ENCODE measurements at regions not wholly inside any gene's neighbourhood (a gene's known extent, or its start where the extent isn't known, plus 50 kb on each side); places are given as distances from the start of the nearest gene placed in this dataset.
A peak's percentile ranks its signal among the peaks of the same experiment; 100 is the strongest.

DNA sequence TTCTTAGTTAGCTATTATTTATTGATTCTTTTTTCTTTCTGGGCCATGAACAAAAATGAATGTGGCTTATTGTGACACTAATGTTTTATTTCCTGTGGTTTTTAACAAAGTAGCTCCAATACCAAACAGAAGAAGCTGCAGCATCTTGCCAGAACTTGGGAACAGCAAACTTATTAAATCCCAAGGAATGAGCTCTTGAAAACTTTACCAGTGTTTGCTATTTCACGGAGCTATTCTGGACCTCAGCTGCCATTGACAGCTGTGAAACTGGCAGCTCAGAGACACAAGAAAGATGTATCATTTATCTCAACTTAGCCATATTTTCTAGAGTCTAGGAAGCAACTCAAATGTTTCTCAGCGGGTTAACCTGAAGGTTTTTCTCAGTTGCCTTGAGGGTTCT, 91.0 kb upstream of the NEUROD1 start:
- no peak for DNase-seq

DNA sequence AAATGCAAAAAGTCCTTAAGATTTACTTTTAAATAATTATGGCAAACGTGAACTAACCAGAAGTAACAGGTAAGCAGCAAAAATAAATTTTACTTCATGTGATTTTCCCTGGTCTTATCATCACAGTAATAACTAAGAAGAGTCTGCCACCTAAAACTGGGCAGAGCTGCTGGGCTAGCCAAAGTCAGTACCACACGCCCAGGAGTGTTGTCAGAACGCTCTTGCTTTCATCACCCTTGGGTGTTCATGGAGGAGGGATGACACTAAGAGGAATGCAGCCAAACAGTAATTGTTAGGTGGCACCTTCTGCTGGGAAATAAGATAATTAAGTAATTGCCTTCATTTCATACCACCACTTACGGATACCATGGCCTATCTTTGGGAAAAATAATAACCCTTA, 92.0 kb upstream of the NEUROD1 start:
- no peak for DNase-seq

DNA sequence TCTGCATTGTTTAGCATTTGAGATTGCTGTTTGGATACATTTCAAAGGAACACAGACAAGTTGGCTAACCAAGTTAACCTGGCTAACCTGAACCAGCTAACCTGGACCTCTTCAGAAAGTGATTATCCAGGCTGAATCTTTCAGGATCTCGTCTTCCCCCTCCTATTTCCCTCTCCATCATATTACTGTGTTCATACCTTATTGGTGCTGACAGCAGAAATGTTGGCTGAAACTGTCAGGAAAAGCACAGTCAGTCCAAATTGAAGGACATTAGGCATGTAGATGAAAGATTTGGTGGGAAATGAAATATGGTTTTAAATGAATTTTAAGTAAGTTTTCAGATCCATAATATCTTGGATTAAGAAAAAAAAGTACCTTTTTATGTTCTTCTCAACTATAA, 92.5 kb upstream of the NEUROD1 start:
- DNase-seq, result no peak

DNA sequence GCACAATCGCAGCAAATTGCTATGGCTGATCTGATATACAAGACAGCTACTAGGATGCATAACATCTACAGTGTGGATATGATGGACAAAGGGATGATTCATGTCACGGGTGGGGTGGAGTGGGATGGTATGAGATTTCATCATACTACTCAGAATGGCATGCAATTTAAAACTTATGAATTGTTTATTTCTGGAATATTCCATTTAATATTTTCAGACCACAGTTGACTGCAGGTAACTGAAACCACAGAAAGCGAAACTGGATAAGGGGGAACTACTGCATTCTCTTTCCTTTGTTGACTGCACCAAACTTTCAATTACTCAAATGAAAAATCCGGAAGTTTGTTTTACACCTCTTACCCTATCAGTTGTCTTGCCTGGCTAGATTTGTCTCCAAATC, 94.4 kb upstream of the NEUROD1 start:
- no peak for DNase-seq

DNA sequence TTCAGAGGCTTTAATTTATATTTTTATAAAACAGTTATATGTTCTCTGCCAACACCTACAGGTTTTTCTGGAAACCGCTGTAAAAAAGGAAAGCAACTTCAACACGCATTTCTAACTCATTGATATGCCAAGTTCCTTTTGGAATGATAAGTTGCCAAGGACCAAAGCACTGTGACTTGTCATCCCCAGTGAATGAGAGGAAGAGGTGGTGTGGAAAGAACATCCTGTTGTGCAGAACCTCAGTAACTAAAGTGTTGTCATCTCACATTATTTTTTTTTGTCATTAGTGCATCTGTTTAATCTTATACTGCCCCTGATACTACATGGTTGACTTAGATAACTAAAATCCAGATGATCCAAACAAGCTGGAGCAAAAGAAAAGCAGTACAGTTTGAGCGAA, 96.0 kb upstream of the NEUROD1 start:
- no peak for DNase-seq

DNA sequence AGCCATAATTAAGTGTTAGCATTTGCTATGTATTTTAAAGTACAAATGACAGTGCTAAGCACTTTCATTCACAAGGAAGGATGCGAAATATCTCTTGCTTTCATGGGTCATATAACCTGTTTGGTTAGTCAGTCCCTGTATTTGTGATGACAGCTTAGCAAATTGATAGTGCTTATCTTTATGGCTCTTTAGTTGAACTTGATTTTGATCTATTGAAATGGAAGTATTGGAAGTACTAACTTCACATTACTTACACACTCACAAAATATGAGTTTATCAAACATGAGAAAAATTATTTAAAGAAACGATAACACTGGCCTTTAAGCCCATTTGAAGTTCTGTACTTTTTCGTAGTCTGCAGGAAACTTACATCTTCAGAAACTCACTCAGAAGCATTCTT, 97.4 kb upstream of the NEUROD1 start:
- no peak for DNase-seq

DNA sequence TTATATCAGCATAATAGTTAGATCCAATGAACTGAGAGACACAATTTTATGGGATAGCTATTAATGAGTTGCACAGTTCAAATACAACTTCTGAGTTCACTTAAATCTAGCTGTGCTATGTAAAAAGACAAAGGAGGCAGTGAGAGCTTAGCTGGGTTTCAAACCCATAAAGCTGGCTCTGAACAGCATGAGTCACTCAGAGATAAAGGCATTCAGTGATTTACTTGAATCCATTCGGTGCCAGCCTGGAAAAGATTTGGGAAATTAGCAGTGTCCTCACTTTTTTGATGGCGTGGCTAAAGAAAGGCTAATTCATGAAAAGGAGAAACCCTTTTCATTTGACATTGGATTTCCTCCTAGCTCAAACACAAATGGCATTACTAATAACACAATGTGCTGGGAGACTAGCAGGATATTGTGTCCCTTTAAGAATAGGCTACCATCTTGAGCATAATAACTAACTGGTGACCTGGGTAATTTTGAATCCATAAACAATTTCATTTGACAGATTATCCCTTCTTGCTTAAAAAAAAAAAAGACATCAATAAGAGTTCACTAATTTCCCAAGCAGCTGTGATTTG, 98.4 kb upstream of the NEUROD1 start:
- DNase-seq, result peak in 2 of 14 donors; percentile 14 to 16

DNA sequence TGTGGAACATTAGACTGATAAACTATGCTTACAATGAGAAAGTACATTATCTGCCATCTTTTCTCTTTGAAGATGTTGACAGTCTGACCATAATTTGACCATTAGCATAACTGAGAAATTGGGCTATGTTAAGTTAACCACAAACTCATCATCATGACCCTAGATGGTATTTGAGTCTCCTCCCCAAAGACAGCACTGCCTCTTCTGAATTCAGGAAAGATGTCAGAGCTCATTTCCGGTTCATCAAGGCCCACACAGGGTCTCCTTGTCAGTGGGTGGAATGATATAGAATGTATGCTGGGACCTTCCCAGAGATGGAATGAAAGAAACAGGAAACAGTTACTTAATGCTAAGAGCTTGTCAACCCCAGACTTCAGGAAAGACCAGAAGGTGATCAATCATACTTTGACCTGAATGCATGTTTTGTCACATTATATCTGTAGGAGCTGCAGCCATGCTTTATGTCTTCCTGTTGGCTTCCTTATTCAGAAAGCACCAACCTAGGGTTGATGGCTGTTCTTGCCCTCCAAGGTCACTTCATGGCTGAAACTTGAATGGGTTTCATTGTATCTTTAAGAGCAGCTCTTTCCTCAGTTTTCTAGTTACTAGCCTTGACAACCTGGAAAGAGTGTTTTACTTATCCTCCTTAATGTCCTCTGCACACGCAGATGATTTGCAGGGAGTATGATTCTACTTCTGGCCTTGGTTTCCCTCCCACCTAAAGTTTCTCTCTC, 99.1 kb upstream of the NEUROD1 start:
- DNase-seq, result no peak

DNA sequence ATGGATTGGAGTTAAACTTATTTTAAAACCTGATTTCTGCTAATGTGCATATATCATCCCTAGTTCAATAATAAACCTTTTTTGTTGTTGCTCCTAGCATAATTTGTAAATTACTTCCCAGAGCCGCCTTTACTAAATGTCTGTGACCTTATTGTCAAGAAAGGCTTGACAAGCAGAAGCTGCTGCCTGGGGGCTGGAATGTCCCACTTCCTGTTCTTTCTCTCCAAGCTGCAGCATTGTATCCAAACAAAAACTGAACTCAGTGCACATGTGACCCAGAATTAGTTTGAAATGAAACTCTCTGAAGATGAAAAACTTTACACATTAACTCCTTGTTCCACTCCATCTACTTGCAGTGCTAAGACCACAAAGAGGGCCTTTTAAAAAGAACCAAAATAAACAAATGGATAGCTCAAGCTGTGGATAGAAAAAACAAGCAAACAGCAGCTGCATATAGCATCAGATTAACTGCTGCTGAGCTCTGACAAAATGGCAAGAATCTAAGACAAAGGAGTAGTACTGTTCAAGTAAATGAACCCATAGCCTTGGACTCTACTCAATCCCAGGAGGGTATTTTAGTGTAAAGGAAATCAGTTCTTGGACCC, 99.8 kb upstream of the NEUROD1 start:
- DNase-seq, result peak in 1 of 14 donors; percentile 10

DNA sequence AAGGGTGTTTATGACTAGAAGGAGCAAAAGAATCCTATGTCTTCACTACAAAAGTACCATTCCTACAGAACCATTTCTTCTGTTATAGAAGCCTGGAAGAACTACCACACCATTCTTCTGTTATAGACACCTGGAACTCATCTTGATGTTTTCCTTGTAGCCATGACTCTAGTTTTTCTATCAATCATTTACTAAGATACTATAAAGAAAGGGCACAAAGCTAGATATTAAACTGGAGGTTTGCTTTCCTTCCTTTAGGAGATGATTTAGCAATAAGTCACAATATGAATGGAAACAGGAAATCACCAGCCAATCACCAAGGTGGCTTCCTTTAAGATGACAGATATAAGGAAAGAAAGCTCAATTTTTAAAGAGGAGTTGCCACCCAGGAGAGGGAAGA, 100.3 kb upstream of the NEUROD1 start:
- no peak for DNase-seq

DNA sequence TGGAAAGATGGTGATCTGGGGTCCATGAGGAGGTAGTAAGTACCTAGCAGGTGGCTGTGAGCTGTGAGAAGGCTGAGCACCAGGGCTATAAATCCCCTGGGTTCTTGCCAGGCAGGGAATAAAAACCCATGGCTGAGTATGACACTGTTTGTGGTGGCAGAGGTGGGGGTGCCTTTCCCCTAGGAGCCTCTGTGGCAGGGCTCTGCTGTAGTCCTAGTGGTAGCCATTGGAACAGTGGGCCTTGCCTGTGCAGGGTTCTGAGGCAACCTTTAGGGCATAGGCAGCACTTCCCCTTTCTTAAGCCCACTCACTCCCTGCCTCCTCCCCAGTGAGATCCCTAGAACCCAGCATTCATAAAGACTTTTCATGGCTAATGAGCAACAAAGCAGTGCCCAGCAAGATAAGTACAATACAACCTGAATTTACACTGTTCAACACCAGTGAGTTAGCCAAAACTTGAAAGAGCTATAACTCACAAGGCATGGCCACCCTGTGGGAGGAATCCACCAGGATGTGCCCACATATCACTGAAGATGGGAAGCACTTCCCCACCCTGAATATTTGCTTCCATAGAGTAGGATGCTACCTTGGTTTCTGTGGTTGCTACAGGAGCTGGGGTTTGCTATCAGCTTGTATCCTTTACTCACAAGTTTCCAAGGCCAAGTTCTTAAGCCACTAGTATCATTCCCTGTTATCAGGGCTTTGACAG, 100.9 kb upstream of the NEUROD1 start:
- DNase-seq, result no peak

DNA sequence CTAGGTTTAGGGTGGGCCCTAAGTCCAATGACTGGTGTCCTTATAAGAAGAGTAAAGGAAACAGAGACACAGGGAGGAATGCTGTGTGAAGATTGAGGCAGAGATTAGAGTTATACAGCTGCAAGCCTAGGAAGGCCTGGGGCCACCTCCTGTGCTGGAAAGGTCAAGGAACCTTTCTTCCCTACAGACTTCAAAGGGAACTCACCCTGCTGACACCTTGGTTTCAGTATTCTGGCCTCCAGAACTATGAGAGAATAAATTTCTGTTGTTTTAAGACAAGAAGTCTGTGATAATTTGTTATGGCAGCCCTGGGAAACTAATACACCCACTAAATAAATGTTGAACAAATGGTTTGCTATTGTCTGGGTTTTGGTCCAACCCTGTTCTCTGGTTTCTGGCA, 102.3 kb upstream of the NEUROD1 start:
- DNase-seq, result no peak

DNA sequence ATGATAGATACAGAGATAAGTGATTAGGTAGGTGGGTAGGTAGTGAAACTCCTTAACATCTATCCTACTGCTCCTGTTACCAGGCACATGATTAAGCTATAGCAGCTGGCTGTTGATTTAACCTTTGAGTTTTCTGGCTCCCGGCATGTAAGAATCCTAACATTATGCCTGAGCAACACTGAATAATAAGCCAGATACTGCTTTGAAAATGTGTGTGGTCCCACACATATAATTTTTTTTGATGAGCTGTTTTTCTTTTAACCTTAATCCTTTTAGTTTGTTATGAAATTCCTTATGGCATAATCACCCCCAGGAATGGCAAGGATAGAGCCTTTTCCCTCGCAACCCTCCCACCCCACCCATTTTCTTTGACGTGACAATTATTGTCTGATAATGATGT, 104.2 kb upstream of the NEUROD1 start:
- DNase-seq, result no peak

DNA sequence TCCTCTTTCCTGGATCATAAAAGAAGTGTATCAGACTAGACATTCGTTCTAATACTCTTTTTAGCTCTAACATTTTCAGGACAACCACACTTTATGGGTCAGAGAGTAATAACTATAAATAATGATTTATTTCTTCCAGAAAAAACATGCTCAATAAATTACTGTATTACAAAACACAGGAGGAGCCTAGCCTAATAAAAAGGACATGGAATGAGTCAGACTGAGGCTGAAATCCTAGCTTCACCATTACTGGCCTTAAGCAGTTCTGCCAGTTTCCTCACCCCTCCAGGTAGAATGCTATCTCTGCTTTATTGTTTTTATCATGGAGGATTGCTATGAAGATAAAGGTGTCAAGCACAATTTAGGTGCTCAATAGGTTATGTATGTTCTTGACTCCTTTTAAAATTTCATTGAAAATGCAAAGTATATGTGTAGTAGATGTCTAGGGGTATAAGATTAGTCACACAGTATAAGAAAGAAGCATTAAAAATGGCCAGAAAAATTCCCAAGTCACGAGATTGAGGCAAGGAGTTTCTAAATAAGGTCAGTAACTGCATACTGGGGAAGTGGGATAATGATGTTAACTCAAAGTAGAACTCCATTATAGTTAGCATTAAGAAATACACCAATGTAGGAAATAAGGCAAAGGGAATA, 105.5 kb upstream of the NEUROD1 start:
- DNase-seq, result no peak

DNA sequence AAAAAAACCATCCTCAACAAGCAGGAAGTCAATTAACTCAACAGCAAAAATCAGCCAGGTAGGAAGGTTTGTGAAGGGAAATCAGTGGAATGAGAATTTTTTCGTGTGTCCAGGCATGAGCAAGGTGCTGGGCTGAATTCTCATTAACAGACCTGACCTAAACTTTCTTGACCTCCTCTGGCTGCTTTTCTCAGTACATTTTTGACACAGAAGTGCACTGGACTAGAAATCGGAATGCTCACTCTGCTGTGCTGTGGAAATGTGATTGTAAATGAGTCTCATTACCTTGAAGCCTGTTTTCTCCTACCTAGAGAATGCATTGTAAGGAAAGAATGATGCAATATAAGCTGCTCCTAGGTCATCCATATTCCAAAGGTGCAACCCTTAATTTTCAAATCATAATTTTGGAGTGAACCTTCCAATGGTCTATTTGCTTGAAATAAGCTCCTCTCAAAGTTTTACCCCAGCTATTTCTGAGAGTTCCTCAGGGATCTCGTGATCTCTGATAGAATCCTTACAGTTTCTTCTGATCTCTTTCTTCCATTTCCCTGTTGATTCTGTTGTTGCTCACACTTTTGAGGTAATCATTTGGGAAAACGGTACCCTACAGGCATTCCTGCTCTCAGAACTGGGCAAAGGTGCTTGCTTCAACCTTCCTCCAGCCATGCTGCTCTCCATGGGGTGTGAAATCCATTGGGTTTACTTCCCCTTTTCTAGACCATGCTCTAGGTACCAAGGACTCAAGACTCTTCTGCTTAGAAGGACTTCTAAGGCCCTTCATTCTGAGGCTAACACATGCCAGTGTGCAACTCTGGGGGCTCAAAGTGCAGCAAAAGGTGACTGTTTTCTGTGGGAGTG, 104.9 kb upstream of the ITPRID2 start:
- DNase-seq, result no peak

DNA sequence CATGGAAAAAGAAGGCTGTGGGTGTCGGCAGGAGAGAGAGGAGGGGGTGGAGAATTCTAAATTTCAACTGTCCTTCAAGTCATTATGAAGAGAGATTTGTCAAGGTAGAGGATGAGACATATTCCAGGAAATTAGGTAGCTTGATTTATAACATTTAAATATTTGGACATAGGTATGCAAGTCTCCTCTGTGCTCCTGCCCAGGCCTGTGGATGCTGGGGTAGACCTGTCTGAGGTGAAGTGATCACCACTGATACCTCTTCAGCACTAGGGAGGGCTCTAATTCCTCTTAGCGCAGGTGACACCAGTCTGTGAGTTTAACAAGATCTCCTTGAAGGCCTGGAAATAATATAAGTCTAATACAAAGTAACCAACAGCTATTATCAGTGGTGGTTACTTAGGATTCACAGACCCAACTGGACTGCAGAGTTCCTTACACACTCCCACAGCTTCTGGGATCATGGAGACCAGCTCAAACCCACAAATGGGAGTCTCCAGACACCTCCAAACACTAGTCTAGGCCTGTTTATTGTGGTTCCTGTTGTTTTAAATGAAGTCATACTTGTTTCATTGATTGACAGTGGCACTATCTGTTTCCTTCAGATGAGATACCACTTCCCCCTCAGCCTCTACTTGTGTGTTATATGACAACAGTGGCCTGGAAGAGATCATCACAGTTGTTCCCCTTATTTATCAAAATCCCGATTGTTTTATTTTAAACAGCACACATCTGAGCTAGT, 104.1 kb upstream of the ITPRID2 start:
- no peak for DNase-seq

DNA sequence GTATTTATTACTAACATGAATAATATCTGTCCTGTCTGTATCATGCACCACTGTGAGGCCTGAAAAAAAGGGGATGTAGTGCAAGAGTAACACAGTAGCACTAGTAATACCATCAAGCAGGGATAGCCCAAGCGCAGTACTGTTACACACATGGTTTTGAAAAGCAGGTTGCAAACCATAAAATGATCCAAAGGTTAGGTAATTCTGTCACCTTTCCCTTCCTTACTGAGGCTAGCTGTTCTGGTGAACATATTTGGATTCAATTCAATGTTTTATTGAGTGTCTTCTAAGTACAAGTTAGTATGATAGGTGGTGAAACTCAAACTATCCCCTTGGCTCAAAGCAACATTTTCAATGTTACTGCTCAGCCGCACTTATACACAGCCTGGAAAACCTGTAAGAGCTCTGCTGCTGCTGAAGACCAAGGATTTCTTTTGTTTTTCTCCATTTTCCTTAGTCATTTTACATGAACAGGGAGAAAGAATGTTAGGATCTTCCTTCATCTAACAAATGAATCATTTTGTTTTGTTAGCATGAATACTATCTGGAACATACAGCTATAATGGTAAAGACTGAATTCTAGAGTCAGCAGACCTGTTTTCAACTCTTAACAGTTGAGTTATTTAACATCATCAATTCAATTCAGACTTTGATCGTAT, 102.5 kb upstream of the ITPRID2 start:
- DNase-seq, result no peak

DNA sequence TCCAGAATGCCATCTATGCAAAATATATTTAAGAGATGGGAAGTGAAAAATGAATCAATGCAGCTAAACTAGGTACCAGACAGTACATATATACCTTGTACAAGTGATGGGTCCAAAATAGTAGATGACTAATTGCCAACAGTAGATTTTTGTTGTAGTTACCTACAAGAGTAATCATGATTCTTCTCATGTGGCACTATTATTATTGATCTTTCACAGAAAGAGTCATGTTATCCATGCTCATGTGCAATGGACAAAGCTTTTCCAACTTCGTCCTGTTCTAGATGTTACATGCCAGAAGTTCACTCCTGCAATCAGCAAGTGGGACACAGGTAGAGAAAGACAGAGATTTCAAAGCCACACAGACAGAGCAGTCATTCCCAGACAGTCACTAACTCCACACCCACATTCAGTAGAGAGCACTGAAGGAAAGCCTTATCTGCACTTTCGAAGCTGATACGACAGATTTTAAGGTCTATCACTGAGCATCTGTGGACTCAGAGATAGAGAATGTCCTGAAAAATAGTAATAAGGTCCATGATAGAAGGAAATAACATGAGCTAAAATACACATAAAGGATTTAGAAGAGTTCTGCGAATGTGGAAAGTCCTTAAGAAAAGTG, 101.6 kb upstream of the ITPRID2 start:
- no peak for DNase-seq

DNA sequence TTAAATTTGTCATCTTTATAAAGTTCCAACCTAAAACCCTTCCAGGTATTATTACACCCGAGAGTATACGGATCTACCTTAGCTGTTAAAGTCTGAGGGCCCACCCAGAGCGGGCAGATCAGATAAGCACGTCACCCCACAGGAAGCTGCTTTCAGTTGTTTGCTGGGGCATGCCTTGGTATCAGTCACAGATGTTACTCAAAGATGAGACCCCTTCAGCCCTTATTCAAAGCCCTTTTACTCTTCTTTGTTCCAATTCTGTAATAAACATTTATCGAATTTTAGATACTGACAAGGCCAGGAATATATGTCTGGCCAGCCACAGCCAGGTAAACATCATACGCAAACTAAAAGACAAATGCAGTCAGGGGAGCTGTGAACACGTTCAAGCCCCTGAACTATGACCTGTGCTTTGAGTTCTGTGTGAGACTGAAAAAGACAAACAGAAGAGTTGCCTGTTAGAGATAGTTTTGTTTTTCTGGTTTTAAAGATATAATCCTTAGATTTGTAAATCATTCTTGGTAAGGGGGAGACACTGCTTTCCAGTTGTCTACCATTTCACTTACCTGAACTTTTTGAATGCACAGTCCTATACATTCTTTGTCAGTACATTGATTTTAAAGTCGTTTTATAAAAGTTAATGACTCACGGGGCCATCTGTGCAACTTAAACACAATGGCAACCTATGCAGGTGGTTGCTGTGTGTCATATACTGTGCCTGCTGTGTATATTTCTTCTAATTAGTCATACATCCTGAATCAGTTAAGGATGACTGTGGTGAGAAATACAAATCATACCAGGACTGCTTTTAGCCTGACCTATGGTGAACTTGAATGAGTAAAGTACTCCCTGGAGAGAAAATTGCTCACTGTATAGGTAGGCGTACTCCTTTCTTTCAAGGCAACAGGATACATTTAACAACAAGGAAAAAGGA, 100.5 kb upstream of the ITPRID2 start:
- DNase-seq, result no peak
